ENCODE measurements at regions not wholly inside any gene's neighbourhood (a gene's known extent, or its start where the extent isn't known, plus 50 kb on each side); places are given as distances from the start of the nearest gene placed in this dataset.

DNA sequence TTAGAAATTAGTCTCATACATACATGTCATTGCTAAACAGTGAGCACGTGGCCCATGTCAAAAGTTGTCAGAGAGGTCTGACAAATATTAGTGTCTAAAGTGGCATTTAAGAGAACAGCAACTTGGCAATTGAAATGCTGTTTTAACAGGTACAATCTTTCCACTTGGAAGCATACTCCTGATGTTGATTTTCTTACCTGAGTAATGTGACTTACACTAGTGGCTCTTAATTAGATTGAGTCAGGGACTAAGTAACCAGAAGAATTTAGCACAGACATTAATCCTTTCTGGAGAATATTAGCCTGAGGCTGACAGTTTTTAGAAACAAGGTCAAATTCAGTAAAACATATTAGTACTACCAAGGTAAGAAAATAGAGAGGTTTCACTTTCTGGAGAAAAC is 357.0 kb upstream of the ZNF608 start:
- DNase-seq, result no peak

GRCh38 chr5:125106271-125106670 is 359.8 kb upstream of the ZNF608 start:
- DNase-seq, result no peak

GRCh38 chr5:125106881-125107280 is 360.4 kb upstream of the ZNF608 start:
- DNase-seq, result no peak

GRCh38 chr5:125109293-125109692 is 362.9 kb upstream of the ZNF608 start:
- DNase-seq, result no peak

GRCh38 chr5:125109816-125110215 is 363.4 kb upstream of the ZNF608 start:
- no peak for DNase-seq

- no peak for DNase-seq
These were observed 365.8 kb upstream of the ZNF608 start for GRCh38 chr5:125112196-125112595.

- no peak for DNase-seq
These were observed 366.9 kb upstream of the ZNF608 start for GRCh38 chr5:125113328-125113727.

DNA sequence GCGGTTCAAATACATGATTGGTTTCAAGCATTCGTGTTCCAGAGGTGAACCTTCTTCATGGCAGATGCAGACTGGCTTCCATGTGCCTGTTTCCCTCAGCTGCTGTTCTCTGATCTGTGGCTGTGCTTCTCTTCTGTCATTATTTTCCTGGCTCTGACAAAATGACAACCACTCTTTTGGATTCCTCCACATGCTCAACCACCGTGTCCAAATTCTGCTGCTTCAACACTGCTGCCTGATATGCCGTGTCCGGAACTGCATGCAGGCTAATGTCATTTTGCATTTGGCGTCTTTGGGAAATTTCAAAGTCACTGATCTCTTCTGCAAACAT is 368.7 kb upstream of the ZNF608 start:
- DNase-seq, result no peak

DNA sequence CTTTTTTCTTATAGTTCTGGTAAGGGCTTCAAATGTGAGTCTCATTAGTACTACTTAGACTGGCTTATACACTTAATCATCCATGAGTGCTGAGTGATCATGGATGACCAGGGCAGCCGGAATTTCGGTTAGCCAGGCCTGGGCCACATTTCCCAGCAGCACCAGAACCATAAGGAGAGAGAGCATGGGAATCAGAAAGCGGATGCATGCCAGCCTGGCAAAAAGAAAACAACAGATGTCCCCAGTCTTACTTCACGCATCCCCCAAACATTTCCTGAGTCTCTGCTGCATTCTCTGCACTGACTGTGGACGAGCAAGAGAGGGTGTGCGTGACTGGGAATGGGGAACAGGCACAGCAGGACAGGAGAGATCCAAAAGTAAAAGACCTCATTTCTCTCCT is 371.1 kb upstream of the ZNF608 start:
- no peak for DNase-seq

- DNase-seq, result no peak
These were observed 373.6 kb upstream of the ZNF608 start for GRCh38 chr5:125120012-125120411.

GRCh38 chr5:125125031-125125823 is 378.8 kb upstream of the ZNF608 start:
- DNase-seq, result no peak

- no peak for DNase-seq
These were observed 379.6 kb upstream of the ZNF608 start for GRCh38 chr5:125126050-125126449.

DNA sequence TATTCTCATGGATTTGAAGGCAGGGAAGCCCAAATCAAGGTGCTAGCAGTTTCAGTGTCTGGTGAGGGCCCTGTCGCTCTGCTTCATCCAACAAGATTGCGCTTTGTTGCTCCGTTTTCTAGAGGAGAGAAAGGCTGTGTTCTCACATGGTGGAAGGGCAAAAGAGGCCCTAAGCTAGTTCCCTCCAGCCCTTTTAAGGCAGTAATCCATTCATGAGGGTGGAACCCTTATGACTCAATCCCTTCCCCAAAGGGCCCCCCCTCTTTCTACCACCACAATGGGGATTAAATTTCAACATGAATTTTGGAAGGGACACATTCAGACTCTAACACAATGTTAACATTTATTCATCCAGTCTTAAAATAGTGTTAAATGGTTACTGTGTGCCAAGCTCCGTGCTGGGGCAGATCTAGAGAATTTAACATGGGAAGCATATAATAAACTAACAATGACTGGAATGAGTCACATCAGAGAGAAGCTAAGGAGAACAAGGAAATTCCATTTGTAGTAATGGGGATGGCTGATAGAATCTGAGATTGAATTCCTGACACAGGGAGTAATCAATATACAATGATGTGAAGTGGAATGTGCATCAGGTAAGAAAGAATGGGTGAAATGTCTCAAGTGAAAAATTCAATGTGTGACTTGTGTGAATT is 382.8 kb upstream of the ZNF608 start:
- no peak for DNase-seq

DNA sequence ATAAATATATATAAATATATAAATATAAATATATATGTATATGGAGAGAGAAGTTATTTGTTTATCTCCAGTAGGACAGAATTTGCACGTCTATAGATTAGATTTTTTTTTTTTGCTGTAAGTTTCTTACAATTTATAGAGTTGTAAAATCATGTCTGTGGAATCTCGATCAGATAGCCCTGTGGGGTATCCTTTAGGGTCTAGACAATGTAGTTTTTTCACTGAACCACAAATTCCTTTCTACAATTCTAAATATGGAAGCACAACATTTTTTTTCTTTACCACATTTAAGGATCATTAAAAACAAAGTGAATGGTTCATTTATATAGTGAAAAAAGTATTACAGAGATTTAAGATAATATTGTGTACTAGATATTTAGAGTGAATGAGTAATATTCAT is 384.2 kb upstream of the ZNF608 start:
- no peak for DNase-seq

- peak; percentile 59 for DNase-seq
These were observed 388.0 kb upstream of the ZNF608 start for GRCh38 chr5:125134216-125135081.

- no peak for DNase-seq
These were observed 391.1 kb upstream of the ZNF608 start for GRCh38 chr5:125137535-125137934.

DNA sequence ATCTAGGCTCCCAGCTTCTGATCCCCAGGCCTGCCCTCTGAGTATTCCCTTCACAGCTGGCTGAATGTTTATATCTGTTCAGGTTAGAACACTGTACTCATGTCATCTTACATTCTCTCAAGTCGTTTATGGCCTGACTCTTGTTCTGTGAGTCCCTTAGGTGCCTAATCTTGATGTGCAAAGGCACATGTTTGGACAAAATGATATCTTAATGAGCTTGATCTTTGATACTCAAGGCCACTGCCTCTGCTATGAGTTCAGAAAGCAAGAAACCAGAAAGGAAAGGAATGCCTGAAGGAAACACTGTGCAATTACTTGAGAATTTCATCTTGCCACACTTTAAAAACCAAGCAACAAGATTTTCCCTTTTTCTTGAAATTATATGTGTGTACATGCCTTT is 391.8 kb upstream of the ZNF608 start:
- DNase-seq, result no peak

- no peak for DNase-seq
These were observed 393.2 kb upstream of the ZNF608 start for GRCh38 chr5:125139590-125139989.

- DNase-seq, result no peak
These were observed 393.8 kb upstream of the ZNF608 start for GRCh38 chr5:125140220-125140619.

DNA sequence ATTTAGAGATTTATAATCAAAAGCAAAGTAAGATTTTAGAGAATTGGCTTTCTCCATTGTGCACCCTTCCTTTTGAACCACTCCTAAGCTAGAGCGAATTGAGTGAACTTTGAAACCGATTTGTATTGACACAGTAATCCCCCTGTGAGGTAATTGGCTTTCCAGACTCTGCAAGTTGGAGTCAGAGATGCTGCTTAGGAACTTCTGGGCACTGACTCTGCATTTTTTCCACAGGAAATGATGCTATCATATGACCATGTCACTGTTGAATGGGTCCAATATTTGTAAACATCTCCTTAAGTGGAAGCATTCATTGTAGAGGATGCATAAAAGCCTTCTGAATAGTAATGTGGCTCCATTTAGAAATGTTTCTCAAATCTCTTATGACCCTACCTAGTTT is 394.4 kb upstream of the ZNF608 start:
- peak; percentile 63 for DNase-seq

- DNase-seq, result no peak
These were observed 396.0 kb upstream of the ZNF608 start for GRCh38 chr5:125142458-125142857.

DNA sequence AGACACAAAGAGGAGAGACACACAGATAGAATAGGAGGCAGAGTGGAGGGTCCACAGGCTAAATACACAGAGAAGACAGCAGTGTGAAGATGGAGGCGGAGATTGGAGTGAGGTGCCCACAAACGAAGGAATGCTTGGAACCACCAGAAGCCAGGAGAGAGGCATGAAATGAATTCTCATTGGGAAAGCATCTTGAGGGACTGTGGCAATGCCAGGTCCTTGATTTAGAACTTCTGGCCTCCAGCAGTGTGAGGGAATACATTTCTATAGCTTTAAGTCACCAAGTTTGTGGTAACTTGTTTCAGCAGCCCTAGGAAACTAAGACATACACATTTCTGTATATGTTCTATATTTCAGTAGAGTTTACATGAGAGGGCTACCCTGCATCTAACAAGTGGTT is 396.6 kb upstream of the ZNF608 start:
- DNase-seq, result no peak

- DNase-seq, result no peak
These were observed 401.6 kb upstream of the ZNF608 start for GRCh38 chr5:125148076-125148475.

DNA sequence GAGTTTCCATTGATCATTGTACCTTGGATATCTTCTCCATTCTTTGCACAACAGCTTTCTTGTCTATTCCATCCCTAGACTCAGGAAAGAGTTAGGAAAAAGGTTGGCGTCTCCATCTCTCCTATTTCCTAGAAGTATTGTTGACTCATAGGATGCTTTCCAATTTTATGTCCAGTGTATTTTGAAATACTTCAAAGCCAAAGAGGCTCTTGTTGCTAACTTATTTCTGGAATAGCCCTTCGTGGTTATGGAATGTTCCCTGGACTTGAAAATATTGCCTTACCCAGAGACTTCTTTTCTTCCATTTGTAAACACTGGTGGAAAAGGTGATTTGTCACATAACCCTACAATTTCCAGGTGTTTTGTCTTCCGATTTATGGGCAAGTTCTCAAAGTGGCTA is 402.3 kb upstream of the ZNF608 start:
- no peak for DNase-seq
